Stimulated activated CD8-positive, alpha-beta memory T cell treated with anti-CD3 and anti-CD28 coated beads, Interleukin-12 subunit alpha, Interleukin-12 subunit beta, amount 100 ng/mL, for 24 hours (primary cell): ENCODE measurements at regions not wholly inside any gene's neighbourhood (a gene's known extent, or its start where the extent isn't known, plus 50 kb on each side); places are given as distances from the start of the nearest gene placed in this dataset.

Experiments used
- DNase-seq: peaks from one replicate; pipeline ENCODE4 v3.0.0-alpha.2; 2020; ENCODE audit errors: extremely low read depth

DNA sequence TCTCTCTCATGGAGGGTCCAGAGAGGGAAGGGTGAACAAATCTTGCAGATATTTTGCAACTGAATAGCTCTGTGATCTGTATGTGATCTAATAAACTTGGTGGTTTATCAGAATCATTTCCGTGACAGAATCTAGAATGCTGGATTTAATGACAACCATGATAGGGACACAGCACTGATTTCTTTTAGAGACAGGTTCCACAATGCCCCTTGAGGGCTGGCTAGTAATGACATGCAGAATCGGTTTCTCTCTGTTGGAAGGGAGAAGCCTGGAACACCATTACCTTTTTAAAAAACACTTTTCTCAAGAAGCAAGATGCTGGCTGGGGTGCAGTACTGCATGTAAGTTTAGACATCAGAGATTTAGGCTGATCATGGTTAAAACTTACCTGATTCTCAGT, 313.4 kb downstream of the CDH26 start:
- DNase-seq: no peak

DNA sequence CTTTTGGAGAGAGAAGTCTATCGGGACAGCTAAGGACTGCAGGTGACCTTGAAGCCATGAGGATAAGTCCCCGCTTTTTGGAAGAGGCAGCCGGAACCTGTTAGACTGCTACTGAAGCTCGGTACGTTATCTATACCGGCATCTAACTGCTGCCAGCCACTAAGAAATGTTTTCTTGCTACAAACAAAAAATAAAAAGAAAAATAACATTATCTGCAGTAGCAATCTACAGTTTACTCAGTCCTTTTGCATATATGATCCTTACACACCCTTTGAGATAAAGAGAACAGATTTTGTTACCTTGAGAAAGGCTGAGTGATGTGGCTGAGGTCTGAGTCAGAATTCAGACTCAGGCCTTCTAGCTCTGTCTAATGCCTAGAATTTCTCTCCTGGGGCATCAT, 314.6 kb downstream of the CDH26 start:
- DNase-seq: no peak

DNA sequence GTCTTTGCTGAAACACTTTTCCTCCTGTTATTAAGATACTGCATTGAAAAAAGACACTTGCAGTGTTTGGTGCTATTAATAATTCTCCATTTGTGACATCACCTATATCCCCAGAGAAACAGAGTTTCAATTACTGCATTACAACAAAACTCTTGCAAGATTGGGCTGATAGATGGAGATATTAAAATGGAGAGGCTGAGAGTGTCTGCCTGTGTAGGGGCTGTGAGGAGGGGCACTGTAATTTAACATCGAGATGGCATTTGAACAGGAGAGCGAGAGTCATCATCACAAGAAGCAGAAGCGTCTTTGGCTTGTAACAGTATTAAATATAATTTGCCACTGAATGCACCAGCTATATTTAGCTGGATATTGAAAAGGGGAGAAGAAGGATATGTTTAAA, 316.5 kb downstream of the CDH26 start:
- no peak for DNase-seq

DNA sequence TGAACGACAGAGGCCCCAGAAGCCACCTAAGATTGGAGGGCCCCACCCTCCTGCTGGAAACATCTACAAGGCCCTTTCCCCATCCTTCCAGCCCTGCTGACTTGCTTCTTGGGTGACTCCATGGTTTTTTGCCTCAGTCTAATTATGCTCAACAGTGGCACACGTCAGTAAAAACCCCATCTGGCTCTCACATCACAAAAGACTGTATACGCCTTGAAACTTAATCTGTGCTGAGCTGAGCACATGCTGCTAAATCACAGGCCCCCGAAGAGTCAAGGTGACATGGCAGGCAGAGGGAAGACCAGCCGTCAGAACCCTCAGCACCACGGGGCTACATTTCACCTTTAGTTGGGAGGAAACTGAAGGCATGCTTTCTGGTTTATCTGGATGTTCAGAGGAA, 323.1 kb downstream of the CDH26 start:
- DNase-seq: no peak

DNA sequence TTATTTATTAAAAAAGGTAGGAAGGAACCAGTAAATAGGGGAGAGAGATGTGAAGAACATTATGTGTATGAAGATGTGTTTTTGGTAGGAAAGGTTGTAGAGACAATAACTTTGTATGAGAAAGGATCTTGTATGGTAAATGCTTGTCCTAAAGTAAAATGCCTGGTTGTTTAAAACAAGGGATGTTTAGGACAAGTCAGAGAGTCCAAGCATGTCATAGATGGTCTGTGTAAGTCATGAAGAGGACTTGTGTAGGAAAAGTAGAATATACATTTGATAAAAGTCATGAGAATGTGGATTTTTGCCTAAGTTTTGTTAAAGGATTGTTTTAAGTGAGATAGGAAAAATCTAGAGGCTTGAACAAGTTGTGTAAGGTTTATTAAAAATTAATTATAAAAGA, 325.1 kb downstream of the CDH26 start:
- no peak for DNase-seq

DNA sequence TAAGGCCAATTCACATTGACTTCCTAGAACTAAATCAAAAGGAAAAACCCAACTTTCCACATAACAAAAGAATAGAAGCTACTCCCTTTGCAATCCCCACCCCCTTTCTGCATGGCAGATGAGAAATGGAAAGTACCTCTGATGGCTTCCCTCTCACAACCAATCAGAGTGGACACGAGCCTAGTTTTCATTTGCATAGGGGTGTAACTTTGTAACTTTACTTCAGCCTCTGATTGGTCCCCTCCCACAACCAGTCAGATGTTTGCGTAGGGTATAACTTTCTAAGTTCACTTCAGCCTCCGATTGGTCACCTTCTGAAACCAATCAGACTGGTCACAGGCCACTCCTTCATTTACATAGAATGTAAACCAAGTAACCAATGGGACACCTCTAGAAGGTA, 328.5 kb downstream of the CDH26 start:
- no peak for DNase-seq

DNA sequence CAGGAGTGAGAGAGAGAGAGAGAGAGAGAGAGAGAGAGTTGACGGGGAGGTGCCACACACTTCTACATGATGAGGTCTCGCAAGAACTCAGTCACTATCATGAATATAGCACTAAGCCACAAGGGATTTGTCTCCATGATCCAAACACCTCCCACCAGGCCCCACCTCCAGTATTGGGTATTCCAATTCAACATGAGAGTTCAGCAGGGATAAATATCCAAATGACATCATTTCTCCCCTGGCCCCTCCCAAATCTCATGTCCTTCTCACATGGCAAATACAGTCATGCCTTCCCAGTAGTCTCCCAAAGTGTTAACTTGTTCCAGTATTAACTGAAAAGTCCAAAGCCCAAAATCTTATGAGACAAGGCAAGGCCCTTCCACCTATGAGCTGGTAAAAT, 330.7 kb downstream of the CDH26 start:
- DNase-seq: no peak

DNA sequence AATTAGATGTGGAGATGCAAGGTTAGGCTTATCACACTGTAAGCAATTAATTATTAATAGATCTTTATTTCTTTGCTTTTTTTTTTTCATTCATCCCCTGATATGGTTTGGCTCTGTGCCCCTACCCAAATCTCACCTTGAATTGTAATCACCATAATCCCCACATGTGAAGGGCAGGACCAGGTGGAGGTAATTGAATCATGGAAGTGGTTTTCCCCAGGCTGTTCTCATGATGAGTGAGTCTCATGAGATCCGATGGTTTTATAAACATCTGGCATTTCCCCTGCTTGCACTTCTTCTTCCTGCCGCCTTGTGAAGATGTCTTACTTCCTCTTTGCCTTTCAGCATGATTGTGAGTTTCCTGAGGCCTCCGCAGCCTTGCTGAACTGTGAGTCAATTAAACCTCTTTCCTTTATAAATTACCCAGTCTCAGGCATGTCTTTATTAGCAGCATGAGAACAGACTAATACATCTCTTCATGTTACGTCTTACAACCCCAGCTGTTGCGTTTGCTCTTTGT, 333.8 kb downstream of the CDH26 start:
- DNase-seq: no peak

DNA sequence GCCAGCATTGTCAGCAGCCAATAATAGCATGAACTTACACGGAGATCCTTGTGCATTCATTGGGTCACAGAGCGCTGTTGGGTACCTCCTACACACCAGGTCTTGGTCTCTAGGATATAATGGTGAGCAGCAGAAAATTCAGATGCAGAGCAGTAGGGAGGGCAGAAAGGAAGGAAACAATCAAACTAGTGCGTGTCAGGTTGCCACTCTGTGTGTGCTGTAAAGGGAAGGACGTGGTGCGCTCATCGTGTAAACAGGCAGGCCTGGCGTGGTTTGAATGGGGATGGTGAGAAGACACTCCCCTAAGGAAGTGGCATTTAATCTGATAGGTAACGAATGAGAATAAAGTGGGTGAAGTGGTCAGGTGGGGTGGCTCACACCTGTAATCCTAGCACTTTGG, 336.4 kb downstream of the CDH26 start:
- DNase-seq: no peak

DNA sequence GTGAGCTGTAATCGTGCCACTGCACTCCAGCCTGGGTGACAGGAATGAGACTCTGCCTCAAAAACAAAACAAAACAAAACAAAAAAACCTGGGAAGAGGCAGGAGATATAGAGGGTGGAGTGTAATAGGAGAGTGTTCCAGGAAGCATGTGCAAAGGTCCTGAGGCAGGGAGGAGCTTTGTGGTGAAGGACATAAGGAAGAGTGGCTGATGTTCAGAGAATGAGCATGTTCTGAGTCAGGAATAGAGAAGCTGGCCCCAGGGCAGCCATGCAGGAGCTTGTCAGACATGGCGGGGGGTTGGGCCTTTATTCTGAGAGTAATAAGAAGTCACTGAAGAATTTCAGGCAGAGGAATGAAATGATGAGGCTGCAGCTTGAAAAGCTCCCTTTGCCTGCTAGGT, 337.0 kb downstream of the CDH26 start:
- no peak for DNase-seq

DNA sequence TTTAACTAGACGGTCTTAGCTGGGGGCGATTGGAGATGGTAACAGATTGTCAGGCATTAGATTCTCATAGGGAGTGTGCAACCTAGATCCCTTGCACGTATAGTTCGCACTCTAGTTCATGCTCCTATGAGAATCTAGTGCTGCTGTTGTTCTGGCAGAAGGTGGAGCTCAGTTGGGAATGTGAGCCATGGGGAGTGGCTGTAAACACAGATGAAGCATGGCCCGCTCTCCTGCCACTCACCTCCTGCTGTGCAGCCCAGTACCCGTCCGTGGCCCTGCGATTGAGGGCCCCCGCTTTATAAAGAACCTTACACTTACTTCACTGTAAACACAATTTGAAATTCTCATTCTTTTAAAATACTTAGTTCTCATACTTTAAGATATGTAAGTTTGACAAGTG, 339.4 kb downstream of the CDH26 start:
- no peak for DNase-seq

DNA sequence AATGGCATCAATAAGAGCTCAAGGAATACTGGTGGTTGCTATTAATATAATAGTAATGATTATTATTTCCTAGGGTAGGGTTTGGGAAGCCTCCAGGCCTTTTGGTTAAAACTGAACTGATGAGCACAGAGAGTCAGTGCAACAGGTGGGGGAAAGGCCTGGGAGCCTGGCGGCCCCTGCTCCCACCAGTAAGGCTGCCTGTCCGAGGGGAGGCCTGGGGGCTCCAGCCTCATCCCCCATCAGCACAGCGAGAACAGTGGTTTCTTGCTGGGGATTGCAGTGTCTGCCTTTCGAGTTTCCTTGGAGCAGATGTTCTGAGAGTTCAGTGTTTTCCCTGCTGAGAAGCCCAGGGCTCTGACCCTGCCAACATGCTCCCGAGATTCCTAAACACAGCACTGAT, 340.4 kb downstream of the CDH26 start:
- DNase-seq: no peak

DNA sequence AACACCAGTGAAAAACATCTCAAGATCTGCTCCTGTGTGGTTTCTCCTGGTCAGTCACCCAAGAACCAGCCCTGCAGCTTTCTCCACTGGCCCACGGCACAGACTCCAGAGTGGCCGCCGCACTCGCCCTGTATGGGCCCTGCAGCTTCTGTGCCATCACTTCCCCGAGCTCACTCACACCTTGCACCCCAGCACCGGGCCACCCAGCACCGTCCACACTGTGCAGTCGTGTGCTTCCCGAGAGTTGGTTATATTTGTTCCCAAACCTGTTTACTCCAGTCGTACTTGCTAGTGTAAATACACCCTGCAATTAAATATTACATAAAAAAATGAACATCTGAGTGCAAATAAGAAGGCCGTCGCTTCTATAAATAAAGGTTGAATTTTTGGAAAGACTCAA, 341.7 kb downstream of the CDH26 start:
- DNase-seq: no peak

DNA sequence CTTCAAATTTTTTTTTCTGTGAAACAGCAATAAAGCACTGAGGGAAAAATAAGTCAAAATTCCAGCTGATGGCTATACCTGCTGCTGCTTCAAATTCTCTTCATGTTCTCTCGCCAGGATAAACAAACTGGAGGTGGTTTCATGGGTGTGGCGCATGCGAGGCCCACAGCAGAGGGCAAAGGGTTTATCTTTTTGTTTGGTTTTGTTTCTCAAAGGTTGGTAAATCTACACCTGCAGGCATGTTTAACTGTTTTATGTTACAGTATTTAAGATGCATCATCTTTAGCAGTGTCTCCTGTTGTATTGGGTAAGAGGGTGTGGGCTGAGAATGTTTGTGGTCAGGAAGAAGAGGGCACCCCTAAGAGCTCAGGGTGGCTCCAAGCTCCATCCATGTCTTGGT, 342.2 kb downstream of the CDH26 start:
- no peak for DNase-seq

DNA sequence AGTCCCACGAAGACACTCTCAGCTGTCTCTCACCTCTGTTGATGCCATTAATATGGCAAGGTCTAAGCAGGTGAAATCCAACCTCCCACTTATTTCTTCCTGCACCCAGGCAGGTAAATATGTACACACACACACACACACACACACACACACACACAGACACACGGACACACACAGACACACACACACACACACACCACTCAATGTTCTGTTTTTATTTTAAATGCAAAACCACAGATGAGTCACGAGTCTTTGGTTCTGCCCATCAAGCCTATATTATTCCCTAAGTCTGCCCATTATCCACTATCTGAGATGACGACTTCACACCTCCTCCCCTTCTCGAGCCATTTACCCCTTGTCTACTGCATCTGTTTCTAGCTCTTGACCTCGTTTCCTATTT, 344.7 kb downstream of the CDH26 start:
- DNase-seq: no peak

DNA sequence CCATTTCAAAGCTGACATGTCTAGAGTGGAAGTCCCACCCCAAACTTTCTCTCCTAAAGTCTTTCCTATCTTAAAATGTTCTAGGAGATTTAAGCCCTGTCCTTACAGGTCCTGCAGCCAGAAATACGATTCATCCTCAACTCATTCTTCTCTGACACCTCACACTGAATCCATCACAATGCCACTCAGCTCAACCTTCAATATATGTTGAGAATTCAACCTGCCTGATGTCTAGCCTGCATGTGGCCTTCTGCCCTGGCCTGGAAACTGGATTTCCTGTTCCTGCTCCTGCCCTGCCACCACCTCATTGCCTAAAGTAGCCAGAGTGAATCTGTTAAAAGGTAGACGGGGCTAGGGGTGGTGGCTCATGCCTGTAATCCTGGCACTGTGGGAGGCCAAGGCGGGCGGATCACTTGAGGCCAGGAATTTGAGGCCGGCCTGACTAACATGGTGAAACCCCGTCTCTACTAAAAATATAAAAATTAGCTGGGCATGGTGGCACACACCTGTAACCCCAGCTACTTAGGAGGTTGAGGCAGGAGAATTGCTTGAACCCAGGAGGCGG, 345.9 kb downstream of the CDH26 start:
- DNase-seq: no peak

DNA sequence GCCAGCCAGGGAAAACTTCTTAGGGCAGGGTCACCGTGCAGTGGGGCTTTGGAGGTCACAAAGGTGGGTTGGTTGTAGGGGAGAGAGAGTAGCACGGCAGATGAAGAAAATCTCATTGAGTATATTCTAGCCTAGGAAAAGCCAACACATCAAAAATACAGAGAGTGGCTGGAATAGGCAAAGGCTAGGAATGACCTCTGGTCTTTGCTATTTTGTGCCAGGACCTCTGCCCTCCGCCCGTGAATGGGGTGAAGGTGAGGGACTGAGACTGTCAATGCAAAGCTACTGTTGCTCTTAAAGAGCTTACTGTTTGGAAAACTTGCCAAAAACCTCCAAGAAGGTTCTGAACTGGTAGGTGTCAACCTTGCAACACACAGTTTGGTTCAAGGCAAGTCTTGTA, 346.7 kb downstream of the CDH26 start:
- no peak for DNase-seq

DNA sequence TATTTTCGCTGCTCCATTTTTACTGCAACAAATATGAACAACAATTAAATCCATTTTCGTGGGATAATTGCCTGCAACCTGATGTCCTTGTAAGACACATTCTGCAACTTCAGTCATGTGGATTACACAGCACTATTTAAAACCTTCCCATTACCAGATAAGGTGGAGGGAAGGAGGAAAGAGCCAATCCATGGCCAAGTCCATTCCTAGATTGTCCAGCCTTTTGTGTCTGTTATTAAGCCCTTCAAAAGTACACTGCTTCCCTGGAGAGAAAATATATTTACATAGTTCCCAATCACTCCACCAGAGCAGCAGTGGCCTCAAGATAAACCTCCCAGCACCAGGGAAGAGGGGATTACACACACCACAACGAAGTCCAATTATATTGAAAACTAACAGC, 347.9 kb downstream of the CDH26 start:
- no peak for DNase-seq

DNA sequence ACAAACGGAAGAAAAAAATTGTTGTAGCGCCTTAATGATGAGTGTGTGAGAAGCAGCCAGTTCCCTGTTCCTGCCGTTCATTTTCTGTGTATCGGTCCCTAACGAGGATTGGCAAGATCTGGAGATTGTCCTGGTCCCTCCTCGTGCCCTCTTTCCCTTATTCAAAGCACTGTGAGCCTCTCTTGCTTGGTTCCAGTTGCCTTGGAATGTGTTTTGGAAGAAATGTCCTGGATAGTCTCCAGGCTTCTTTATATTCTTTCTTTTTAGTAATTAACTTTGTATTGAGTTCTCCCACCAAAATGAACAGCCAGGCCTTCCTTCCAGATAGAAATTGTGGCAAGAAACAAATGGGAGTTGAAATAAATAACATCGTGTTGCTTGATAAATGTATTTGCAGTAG, 348.3 kb downstream of the CDH26 start:
- DNase-seq: no peak

DNA sequence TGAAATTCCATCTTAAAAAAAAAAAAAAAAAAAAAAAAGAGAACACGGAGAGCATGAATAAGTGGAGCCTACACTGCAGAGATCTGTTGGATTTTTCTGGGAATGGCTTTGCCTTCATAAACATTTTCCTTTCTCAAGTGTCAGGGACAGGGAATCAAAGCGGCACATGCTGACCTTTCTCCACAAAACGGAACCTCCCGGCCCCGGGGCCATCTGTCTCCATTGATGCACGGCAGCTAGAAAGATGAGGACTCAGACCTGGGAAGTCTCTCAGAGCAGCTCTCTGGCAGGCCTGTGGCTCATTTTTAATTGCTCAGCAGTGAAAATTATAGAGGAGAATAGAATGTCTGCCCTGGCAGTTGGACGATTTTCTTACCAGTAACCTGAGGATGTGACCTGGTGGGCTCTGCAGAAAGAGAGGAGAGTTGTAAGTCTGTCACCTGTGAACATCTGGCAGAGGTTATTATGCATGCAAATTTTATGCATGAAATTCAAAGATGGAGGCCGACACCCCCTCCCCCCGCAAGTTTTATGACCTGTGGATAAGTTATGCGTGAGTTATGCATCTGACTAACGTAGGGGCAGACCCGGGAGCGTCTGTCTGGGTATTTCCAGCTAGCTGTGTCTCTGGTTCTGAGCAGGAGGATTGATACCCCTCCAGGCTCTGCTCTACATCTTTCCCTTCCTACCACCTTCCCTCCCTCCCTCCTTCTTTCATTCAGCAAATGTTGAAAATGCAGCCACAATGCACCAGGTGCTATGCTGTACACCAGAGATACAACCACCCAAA, 352.5 kb downstream of the CDH26 start:
- DNase-seq: no peak

DNA sequence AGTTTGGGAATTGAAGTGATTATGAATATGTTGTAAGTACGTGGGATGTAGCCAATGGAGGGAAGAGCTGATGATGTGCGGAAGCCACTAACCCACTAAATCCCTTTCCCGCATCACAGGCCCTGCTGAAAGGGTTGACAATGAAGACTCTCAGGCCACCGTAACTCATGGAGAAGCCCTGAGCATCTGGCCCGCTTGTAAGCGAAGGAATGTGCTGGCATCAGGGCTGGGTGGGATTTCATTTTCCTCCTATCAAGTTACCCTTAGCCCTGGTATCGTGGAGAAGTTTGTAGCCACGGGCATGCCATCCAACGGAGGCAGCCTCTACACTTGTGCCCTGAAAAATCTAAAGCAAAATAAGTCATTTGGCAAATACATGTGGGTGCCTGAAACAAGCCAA, 355.0 kb downstream of the CDH26 start:
- DNase-seq: no peak

DNA sequence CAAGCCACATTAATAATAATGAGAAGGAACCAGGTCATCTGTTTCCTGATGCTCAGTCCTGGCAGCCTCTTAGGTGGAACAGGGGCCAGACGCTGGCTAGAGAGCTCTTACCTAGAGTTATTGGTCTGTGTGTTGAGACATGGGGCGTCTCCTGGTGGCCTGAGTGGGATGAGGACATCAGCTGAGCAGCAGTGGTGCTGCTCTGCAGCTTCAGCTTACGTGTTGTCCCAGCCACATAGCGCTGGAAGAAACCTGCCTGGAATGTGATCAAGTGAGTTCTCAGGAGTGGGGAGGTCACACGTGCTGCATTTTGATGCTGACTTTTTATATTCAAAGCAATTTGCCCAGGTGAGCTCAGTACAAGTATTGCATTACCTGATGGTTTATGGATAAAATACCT, 355.4 kb downstream of the CDH26 start:
- DNase-seq: no peak

DNA sequence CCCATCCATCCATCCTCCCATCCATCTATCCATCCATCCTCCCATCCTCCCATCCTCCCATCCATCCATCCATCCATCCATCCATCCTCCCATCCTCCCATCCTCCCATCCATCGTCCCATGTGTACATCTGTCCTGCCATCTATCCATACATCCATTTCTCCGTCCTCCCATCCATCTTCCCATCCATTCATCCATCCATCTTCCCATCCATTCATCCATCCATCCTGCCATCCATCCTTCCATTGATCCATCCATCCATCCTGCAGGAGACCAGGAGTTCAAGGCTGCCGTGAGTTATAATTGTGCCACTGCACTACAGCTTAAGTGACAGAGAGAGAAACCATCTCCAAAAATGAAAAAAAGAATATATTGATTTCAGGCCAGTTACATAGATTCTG, 356.5 kb downstream of the CDH26 start:
- DNase-seq: no peak
